ENCODE measurements at regions not wholly inside any gene's neighbourhood (a gene's known extent, or its start where the extent isn't known, plus 50 kb on each side); places are given as distances from the start of the nearest gene placed in this dataset.

DNA sequence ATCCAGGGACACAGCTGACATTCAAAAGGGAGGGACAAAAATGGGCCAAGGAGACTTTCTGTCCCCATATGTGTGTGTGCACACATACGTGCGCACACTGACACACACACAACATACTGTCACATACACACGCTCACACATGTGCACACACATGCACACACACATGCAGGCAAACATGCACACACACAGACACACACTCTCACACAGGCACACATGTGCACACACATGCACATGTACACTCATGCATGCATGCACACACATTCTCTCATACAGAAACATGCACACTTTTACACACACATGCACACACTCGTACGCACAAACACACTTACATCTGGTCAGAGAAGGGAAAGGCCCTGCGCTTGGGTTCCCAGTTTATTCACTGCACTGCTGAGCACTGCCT, 155.1 kb upstream of the MKI67 start:
- DNase-seq (ENCODE audit: low spot score), result no peak
- peak; percentile 55 for FAIRE-seq

DNA sequence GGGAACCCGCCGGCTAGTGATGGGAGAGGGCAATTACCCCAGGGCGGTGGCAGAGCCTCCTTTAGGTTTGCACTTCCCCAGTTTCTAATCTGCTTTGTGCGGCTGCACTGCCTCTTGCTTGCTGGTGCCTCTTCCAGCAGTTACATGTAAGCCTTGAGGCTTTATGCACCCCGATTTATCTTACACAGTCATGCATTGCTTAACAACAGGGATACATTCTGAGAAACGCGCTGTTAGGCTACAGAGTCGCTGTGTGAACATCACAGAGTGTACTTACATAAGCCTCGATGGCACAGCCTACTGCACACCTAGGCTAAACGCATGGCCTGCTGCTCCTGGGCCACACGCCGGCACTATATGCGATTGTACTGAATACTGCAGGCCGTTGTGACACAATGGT, 155.6 kb upstream of the MKI67 start:
- DNase-seq (ENCODE audit: low spot score) (no peak), FAIRE-seq (no peak)

DNA sequence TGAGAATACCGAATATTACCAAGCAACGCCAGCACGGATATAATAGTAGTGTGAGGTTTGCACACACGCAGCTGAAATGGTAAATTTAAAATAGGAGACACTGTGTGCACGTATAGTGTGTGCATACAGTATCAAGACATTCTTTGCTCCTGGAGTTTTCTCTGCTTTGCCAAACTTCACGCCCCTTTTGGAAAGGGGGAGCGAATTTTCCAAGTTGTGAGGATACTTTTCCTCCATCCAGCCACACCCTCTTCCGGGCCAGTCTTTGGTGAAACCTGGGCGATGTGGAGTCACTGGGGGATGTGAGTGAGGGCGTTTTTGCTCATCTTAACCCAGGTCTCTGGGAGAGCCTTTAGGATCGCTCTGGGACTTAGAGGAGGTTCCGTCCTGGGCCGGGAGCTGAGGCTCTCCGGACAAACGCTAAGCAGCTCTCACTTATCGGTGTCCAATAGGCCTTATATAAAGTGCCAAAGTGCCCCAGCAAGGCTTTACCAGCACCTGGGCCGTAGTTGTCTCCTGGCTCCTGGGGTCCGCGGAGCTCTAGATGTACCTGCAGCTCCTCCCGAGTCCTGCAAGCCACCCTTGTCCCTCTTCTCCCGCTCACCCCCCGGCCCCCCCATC, 160.0 kb upstream of the MKI67 start:
- no peak for FAIRE-seq
- DNase-seq (ENCODE audit: low spot score), result no peak

DNA sequence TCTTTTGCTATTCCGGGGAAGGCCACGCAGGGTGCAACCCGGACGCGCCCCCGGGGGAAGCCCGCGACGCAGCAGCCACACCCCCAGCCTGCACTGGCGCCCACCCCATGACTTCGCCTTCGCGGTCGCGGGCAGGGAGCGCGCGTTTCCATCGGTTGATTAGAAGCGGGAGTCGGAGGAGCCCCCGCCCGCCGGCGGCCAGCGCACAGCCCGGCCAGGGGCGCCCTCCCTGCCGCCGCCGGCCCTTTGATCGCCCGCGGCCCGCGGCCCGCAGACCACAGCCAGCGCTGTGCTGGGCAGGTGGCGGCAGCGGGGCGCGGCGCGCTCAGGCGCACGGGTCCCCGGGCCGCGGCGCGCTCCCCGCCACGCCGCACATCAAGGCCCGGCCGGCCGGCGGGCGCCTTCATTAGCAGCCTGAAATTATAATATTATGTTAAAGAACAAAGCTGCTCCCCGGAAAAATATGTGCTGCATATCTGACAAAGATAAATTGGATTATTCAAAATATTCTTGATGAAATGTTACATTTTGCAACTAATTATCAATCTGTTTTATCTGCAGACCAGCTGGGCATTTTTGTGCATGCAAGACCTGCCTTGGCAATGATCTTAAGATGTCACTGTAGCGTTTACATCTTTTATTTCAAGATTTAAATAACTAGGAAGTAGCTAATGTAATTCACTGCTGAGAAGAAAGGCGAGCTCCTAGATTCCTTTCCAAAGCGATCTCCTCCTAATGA, 160.7 kb upstream of the MKI67 start:
- FAIRE-seq (no peak), DNase-seq (ENCODE audit: low spot score) (peak; percentile 20)

DNA sequence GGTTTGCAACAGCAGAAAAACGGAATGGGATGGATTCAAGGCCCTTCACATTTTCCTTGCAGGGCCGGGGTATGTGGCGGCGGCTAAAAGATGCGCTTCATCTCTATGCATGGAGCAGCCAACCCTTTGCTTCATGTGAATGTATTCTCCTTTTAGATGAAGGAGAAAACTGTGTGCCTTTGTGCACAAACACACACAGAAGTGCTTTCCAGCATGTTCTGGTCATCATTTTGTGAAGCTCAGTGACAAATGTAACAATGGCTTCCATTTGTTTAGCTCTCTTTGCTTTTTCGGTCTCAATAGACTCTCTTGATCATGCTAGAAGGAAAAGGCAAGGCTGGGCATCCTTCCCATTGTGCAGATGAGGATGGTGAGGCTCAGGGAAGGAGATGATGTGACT, 161.7 kb upstream of the MKI67 start:
- FAIRE-seq (no peak), DNase-seq (ENCODE audit: low spot score) (no peak)

DNA sequence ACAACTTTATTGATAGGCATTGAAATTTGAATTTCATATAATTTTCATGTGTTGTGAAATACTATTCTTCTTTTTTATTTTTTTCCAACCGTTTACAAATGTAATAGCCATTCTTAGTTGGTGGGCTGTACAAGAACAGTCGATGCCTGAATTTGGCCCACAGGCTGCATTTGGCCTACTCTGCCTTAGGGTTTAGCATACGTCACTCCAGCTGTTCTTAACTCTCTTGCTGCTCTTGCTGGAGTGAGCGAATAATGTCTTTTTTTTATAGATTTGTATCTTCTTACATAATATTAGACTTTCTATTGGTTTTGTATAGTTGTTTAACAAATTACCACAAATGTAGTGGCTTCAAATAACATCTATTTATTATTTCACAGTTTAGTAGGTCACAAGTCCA, 163.4 kb upstream of the MKI67 start:
- FAIRE-seq, result no peak
- no peak for DNase-seq (ENCODE audit: low spot score)

DNA sequence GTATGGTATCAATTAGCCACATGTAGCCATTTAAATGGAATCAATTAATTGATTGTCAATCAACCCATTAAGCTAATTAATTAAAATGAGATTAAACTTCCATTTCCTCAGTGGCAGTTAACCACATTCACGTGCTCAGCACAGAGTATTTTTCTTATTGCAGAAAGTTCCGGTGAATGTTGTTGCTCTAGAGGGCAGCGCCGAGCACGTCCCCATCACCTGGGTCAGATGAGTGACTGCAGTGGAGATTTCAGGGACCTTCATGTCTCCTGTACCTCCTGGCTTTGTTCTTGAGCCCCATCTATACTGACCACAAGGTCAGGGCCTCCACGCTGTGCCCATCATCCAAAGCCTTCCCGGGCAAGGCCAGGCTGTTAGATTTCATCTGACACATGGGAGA, 168.8 kb upstream of the MKI67 start:
- DNase-seq (ENCODE audit: low spot score), result no peak
- no peak for FAIRE-seq

DNA sequence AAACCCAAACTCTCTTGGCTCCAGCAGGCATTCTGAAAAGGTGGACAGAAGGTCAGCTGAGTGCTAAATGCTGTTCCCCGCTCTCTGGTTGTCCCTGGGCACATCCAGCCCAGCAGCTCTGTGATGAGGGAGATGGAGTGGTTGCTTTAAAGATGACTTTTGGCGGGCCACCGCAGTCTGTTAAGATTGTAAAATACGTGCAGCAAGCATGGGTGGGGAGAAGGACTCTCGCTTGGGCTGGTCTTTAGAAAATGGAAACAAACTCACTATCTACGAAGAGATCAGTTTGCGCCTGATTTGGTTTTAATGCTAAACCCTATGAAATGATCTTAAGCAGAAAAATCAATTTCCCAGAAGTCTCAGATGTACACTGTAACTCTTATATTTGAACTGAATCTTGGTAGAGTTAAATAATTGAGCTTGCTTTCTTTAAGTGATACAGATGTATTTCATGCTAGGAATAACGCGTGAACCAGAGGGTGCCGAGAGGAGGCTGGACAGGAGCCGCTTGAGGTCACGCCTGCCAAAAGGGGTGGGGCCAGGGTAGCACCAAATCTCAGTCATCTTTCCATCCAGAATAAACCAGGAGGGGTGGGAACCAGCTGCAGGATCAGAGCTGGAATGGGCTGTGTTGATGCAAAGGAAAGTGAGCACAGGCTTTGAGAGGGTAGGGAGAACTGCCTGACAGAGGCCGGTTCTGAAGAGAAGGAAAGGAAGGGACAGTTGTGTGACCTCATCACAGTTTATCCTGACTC, 170.2 kb upstream of the MKI67 start:
- FAIRE-seq (no peak), DNase-seq (ENCODE audit: low spot score) (no peak)

DNA sequence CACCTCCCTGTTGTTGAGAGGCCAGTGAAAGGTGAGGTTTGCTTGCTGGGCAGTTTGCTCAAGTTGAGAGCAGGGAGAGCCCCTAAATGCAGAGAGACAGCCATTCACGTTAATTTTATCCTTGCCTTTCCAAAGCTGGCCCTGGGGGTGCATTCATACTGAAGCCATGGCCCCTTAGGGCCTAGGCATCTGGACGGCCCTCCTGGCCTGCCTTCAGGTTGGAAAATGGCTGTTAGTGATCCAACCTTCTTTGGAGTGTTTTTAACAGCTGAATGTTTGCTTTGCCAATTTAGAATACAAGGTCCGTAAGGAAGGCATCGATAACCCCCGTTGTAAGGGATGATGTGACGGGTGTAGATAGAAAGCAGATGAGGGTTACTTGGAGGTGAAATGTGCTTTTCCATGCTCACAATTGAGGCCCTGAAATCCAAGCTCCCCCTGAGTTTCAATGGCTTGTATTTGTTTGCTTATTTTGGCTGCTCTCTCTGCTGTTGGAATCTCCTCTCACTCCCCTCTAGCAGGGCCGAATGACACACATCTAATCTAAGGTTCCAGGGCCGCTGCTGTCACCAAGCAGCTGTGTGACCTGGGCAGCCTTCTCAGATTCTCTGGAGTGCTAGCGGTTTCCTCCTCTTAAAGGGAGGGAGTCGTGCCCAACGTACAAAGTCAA, 171.6 kb upstream of the MKI67 start:
- DNase-seq (ENCODE audit: low spot score) (no peak), FAIRE-seq (no peak)

DNA sequence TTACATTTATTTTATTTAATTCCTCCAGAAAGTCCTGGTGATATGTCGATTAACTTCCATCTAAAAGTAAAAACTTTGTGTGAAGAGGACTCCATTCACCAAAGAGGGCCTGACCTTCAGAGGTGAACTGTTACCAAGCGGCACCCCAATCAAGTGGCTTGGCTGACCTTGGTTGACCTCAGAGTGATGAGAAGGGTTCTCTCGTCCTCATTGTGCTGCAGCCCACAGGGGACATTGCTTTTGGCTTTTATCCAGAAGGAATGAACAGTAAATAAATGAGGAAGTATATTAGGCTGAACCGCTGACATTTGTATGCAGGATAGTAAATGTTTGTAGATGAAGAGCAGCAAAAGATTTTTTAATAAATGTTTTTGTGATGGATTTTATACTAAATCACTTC, 172.4 kb upstream of the MKI67 start:
- no peak for DNase-seq (ENCODE audit: low spot score)
- FAIRE-seq, result no peak

DNA sequence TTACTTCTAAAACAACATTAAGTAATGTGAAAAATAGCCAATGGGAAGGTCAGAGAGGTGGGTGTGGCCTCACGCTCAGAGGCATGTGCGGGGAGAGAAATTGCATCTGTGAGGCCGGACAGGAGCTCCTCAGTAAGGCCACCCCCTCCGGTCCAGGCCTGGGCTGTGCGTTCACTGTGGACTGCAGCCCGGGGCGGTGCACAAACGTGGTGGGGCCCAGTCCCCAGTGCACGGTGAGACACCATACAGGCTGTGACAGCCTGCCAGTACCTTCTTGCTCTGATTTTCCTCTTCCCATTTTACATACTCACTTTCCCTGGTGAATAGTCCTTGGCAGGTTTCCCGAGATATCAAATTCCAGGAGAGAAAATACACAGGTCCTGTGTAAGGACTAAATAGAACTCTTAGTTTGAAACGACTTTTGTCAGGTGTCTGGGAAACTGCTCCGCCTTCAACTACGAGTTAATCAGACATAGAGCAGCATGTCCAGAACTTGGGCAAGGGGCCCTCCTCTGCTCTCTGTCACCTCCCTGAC, 174.1 kb upstream of the MKI67 start:
- no peak for DNase-seq (ENCODE audit: low spot score)
- no peak for FAIRE-seq

DNA sequence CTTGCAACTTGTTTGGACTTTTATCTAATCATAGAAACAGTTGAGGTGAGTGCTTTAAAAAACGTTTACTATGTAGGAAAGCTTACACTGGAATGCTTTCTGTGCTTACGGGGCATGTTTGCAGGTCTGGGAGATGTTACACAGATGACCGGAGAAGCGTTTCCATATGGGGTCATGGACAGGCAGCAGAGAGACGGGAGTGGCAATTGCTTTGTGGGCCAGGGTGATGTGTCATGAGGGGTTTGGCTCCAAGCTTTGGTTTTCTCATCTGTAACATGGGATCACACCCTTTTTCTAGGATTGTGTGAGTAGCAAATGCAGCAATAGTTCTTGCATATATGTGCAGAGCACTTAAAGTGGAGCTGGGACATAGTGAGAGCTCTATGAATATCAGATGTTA, 174.8 kb upstream of the MKI67 start:
- FAIRE-seq (no peak), DNase-seq (ENCODE audit: low spot score) (no peak)

DNA sequence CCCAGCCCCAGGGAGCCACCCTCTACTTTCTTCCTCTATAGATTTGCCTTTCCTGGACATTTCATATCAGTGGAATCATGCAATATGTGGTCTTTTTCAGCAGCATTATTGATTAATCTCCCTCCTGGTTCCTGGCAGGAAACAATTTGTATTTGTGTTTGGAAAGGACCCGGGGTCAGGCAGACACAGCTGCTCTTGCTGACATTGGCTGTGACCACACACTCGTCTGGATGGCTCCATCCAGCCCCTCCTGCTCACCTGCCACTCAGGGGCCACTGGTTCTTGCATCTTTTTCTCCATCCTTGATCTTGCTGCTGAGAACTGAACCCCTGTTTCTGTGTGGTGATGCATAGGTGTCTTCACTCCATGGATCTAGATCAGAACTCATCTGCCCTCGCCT, 176.6 kb upstream of the MKI67 start:
- DNase-seq (ENCODE audit: low spot score) (no peak), FAIRE-seq (no peak)

DNA sequence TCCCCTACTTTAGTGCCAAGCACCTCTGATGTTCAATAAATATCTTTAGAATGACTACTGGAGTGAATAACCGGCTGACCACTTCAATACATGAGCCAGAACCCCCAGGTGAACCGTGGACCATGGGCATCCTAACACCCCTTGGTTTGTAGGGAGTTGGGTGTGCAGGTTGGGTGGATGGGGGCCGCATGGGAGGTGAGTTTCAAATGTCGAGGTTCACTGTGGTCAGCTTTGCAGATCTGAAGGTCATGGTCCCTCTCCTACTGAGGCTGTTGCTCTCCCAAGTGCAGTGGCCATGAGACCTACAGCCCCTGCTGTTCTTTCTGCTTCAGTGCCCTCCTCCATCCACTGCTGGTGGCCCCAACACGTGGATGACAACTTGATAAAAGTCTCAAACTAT, 178.0 kb upstream of the MKI67 start:
- no peak for DNase-seq (ENCODE audit: low spot score)
- no peak for FAIRE-seq

DNA sequence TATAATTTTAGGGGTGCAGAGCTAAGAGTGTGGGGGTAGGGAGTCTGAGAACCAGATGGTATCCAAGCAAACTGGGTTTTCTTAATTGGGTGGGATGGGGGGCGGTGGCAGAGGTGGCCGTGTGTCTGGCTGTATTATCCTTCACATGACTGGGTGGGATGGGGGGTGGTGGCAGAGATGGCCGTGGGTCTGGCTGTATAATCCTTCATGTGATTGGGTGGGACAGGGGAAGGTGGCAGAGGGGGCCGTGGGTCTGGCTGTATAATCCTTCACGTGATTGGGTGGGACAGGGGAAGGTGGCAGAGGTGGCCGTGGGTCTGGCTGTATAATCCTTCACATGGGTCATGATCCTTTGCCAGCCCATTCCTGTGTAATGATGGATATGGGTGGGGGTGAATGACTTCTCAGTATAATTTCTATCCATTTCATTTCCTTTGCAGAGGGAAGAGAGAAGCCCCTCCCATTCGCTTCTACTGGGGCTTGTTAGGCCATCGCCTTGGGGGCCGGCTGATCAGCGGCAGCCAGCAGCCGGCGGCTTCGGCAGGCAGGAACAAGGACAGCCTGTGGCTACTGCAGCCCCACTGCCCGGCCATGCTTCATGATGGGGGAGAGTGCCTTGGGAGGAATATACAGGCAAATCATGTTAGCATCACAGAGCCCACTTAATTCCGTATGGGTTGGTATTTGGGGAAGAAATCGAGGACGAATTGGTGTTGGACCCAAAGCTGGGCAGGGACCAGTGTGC, 179.6 kb upstream of the MKI67 start:
- FAIRE-seq, result no peak
- no peak for DNase-seq (ENCODE audit: low spot score)

DNA sequence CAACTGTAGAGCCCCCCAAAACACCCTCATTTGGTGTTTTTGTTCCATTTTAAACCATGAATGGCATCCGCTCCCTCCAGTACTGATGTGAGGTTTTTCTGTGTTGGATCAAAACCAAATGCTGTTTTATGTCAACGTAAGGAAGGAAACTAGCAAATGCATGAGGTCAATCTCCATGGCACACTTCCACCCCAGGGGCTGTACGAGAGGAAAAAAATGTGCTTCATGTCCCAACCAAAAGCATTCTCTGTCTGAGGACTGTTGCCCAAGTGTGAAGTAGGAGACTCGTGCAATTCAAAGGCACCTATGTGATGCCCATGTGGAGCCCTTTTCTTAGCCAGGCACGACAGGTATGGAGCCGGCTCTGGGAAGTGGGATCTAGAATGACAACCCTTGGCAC, 180.3 kb upstream of the MKI67 start:
- DNase-seq (ENCODE audit: low spot score) (no peak), FAIRE-seq (no peak)

DNA sequence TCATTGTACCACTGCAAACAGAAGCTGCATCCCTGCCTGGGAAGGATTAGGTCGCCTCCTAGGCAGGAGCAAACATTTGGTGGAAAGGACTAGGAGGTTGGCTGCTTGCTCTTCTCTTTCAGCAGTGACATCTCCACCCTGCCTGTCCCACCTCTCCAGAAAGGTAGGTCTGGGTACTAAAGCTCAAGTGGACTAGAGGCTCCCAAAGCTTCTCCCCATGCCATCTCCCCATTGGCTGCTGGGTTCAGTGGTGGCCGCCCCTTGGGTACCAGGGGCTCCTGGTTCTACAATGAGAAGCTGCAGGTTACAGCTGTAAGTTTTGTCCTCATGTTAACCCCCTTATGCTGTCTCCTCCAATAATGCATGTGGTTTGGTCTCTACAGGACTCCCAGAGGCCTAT, 180.7 kb upstream of the MKI67 start:
- no peak for FAIRE-seq
- no peak for DNase-seq (ENCODE audit: low spot score)

DNA sequence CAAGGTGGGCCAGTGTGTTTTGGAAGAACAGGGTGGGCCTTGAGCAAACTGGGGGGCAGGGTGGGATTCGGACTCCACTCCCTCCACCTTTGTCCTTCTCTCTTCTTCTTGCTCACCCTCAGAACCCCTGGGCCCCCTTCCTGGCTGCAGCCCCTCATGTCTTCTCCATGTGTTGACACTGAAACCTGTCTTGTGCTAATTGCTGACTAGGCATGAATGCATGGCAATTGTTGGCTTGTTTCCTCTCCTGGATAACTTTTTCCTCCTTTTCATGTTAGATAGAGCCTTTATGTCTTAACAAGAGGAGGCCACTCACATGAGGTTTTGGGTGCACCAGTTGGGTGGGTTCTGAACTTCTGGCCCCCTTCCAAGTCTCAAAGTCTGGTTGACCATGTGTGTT, 181.6 kb upstream of the MKI67 start:
- FAIRE-seq (no peak), DNase-seq (ENCODE audit: low spot score) (no peak)

DNA sequence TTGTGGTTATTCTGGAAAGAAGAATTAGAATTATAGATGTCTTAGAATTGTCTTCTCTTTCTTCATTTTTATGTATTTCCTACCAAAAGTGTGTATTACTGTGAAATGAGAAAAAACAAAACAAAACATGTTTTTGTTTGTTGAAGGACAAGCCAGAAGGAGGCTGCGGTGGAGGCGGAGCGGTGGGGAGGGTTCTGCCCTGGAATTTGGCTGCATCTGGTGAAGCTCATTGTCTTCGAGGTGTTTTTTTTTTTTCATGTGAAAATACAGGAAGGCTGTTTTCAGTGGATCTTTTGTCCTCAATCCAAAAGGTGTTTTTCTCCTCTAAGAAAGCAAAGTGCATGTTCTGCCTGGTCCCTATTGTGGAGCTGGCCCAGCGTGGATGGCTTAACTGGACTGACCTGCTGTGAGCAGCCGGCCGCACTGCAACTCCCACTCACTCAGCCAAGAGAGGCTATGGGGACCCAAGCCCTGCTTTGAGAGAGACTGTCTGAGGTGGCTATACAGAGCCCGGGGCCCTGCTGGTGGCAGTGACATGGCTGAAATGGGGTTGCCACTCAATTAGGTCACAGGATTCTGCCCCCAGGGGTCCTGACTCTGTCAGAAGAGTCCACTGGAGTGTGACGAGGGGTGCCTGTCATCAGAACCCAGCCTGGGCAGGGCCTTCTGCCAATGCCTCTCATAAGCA, 184.9 kb upstream of the MKI67 start:
- no peak for DNase-seq (ENCODE audit: low spot score)
- FAIRE-seq, result no peak

DNA sequence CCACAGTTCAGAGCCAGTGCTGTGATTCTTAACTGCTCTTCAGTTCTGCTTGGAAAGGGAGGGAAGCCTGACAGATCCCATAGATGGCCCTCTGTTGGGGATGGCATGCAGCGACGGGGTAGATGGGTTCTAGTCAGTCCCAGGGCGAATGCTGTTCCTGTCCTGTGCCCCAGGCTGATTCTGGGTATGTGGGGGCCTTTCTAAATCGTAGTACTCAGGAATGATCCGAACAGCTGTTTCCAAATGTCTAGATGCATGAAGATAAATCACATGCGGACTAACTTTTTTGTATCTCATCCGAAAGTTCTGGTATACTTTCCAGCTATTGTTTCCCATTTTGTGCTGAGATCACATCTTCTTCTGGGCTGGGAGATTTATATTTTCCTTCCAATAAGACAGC, 186.0 kb upstream of the MKI67 start:
- FAIRE-seq (no peak), DNase-seq (ENCODE audit: low spot score) (no peak)

DNA sequence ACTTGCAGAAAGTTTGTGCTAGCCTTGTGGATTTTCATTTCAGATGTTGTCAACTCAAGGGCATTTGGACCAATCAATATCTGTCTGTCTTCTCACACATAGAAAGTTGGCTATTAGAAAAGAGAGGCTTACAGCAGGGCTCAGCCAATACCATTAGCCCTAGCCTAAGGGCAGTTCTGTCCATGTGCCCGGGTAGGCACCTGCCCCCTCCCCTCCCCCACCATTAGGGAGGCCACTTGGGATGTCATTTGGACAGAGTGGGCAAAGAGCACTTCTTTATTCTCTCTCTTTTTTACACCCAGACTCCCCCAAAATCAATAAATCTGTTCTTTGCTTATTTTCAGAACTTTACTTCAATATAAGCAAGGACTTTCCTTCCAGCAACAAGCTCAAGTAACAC, 188.5 kb upstream of the MKI67 start:
- no peak for FAIRE-seq
- no peak for DNase-seq (ENCODE audit: low spot score)

All from urothelium cell line (cell line).